T47D (cell line): ENCODE measurements at regions not wholly inside any gene's neighbourhood (a gene's known extent, or its start where the extent isn't known, plus 50 kb on each side); places are given as distances from the start of the nearest gene placed in this dataset.

Experiments used
- DNase-seq, 2 experiments: peaks; one replicate each; pipeline versions ENCODE4 v3.0.0 to v3.0.0-alpha.2; 2011 to 2012; ENCODE audit warnings: low read depth in 1 of 2, low spot score in 1 of 2
- JUND ChIP-seq: IDR thresholded peaks from 2 replicates; pipeline ENCODE4 v1.6.1; 2012; ENCODE audit warnings: low read depth
- in situ Hi-C: cut with HindIII; loops from 2 replicates; pipeline ENCODE4 v1.10.0; 2016; ENCODE audit warnings: low sequenced_read_pairs, low pct_unique_long_range_greater_than_20kb

DNA sequence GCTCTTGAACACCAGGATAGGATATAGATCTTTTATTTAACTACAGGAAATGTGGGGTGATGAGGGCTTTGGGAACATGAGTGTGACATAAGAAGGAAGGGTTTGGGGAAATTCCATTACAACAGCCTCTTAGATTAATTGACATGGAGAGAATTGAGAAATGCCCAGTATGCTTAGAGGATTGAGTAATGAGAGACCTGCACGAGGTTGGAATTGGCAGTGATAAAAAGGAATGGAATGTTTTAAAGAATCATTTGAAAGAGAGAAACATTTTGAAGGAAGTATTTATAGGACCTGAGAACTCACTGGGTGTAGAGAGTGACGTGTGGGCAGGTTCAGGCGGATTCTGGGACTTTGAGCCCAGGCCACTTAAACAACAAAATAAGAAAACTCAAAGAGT is 227.0 kb downstream of the BMP2 start:
- no peak for DNase-seq
- in situ Hi-C loops, result no loop called here
- no peak for TF ChIP-seq JUND

- in situ Hi-C loops, result no loop called here
- DNase-seq, result no peak
- TF ChIP-seq JUND, result no peak
Measured at GRCh38 chr20:6998909-6999308, 231.4 kb downstream of the BMP2 start.

DNA sequence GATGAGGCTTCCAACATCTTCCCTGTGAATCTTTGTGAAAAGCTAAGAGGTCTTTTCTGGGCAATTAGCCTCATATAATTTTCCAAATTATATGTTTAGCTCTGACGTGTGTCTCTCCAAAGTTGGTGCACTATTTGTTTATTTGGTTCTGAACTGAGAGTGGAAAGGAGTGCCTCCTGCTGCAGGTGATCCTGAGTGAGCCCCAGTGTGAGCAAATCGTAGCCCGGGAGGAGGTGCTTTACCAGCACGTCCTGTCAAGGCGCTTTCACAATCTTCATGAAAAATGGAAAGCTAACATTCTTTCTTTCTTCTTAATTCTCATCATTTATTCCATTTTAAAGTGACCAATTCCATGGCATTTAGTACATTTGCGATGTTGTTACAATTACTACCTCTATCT is 231.9 kb downstream of the BMP2 start:
- DNase-seq, result no peak
- no peak for TF ChIP-seq JUND
- in situ Hi-C loops, result no loop called here

GRCh38 chr20:7003598-7003997 is 236.1 kb downstream of the BMP2 start:
- in situ Hi-C loops, result no loop called here
- no peak for DNase-seq
- no peak for TF ChIP-seq JUND

DNA sequence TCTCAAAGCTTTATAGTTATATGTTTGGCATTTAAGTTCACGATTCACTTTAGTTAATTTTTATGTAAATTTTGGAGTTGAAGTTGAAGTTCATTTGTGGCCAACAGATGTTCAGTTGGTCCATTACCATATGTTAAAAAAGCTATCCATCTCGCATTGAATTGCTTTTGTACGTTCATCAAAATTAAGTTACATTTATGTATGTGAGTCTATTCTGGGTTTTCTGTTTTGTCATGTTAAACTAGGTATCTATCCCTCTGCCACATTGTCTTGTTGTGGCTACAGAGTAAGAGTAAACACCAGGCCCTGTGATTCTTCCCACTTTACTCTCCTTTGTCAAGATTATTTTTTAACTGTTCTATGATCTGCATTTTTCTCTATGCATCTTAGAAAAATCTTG is 237.3 kb downstream of the BMP2 start:
- in situ Hi-C loops, result no loop called here
- no peak for DNase-seq
- no peak for TF ChIP-seq JUND

- TF ChIP-seq JUND, result no peak
- in situ Hi-C loops, result no loop called here
- no peak for DNase-seq
Measured at GRCh38 chr20:7010527-7010926, 243.0 kb downstream of the BMP2 start.

DNA sequence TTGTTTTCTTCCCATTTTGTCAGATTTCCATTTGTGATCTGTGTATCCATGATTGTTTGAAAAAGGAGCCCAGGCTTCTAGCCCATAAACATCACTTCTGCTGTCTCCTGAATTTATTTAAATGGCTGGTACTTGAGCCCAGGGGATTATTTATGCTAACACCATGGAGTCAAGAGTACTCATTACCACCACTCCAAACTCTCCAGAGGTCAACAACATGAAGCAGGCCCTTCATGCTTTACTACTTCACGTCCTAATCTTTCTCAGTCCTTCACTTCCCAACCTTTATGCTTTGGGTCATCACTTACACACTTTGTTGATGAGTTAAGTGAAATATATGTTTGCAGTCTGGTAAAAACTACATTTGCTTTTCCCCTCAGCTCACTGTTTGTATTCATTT is 247.8 kb downstream of the BMP2 start:
- no peak for DNase-seq
- no peak for TF ChIP-seq JUND
- in situ Hi-C loops, result no loop called here

- no peak for TF ChIP-seq JUND
- in situ Hi-C loops, result no loop called here
- no peak for DNase-seq
Measured at GRCh38 chr20:7022597-7022996, 255.1 kb downstream of the BMP2 start.

GRCh38 chr20:7025635-7026034 is 258.1 kb downstream of the BMP2 start:
- DNase-seq, result no peak
- in situ Hi-C loops, result no loop called here
- TF ChIP-seq JUND, result no peak

DNA sequence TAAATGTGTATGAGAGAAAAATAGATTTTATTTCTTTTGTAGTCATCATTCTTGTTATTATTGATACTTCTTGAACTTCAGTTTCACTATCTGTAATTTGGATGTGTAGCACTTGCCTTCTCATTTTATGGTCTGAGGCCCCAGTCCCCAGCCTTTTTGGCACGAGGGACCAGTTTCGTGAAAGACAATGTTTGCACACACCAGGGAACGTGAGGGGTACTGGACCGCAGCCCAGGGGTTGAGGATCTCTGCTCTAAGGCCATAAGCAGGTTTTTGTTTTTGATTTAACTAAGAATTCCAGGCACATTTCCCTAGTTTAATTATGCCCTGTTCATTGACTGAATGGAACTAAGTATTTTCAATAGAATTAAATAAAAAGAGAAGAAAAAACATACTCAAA is 261.5 kb downstream of the BMP2 start:
- TF ChIP-seq JUND, result no peak
- in situ Hi-C loops, result no loop called here
- no peak for DNase-seq

DNA sequence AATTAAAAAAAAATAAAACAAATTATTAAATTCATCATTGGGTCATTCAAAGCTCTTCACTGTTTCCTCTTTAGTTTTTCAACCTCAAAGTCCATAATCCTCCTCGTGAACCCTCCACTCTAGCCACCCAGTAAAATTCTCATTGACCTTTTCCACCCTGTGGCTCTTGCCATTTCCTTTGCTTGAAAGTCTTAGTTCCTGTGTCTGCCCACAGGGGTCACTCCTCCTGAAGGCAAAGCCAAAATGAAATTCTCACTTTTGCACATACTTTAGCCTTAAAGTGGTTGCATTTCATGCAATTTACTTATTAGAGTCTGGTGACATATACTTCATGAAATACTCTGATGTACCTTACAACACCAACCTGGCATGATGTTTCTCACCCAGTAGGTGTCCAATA is 263.7 kb downstream of the BMP2 start:
- in situ Hi-C loops, result no loop called here
- TF ChIP-seq JUND, result no peak
- no peak for DNase-seq

GRCh38 chr20:7038029-7038428 is 270.5 kb downstream of the BMP2 start:
- DNase-seq, result no peak
- TF ChIP-seq JUND, result no peak
- in situ Hi-C loops, result no loop called here

GRCh38 chr20:7057611-7058010 is 290.1 kb downstream of the BMP2 start:
- no peak for TF ChIP-seq JUND
- in situ Hi-C loops, result no loop called here
- no peak for DNase-seq

GRCh38 chr20:7078804-7079203 is 311.3 kb downstream of the BMP2 start:
- TF ChIP-seq JUND, result no peak
- no peak for DNase-seq
- in situ Hi-C loops, result no loop called here

DNA sequence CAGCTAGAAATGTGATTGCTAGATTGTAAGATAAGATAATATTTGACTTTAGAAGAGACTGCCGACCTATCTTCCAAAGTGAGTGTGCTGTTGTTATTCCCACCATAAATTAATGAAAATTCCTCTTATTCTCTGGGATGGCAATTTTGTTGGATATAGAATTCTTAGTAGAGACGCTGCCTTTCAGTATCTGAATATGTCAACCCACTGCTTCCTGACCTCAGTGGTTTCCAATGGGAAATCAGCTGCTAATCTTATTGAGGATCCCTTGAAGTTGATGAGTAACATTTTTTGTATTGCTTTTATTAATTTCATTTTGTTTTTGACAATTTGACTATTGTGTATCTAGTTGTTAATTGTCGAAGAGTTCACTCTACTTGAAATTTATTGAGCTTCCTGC is 313.0 kb downstream of the BMP2 start:
- DNase-seq, result no peak
- no peak for TF ChIP-seq JUND
- in situ Hi-C loops, result no loop called here
